CD4-positive, alpha-beta T cell treated with Interleukin-21 for 1 hour (primary cell): ENCODE measurements at regions not wholly inside any gene's neighbourhood (a gene's known extent, or its start where the extent isn't known, plus 50 kb on each side); places are given as distances from the start of the nearest gene placed in this dataset.

ENCODE experiments used
- DNase-seq: peaks from one replicate; pipeline ENCODE4 v3.0.0-alpha.2; 2020

- peak; percentile 46 for DNase-seq
These were observed 77.2 kb upstream of the BCOR start for GRCh38 chrX:40174854-40175510.

GRCh38 chrX:40174001-40174853 lies 76.5 kb upstream of the BCOR start:
- DNase-seq, result peak; percentile 71

GRCh38 chrX:40173143-40174000 lies 75.6 kb upstream of the BCOR start:
- no peak for DNase-seq

- DNase-seq, result no peak
These were observed 74.8 kb upstream of the BCOR start for GRCh38 chrX:40172401-40173142.

- peak; percentile 44 for DNase-seq
These were observed 74.0 kb upstream of the BCOR start for GRCh38 chrX:40171513-40172400.

- DNase-seq, result no peak
These were observed 73.2 kb upstream of the BCOR start for GRCh38 chrX:40170830-40171512.

GRCh38 chrX:40169193-40170101 lies 71.7 kb upstream of the BCOR start:
- DNase-seq, result peak; percentile 86

GRCh38 chrX:40168480-40169011 lies 70.8 kb upstream of the BCOR start:
- DNase-seq, result no peak

- no peak for DNase-seq
These were observed 70.2 kb upstream of the BCOR start for GRCh38 chrX:40167850-40168479.

- DNase-seq, result no peak
These were observed 69.6 kb upstream of the BCOR start for GRCh38 chrX:40167233-40167849.

GRCh38 chrX:40166582-40166981 lies 68.8 kb upstream of the BCOR start:
- no peak for DNase-seq

GRCh38 chrX:40165861-40166260 lies 68.1 kb upstream of the BCOR start:
- DNase-seq, result no peak

- DNase-seq, result no peak
These were observed 67.4 kb upstream of the BCOR start for GRCh38 chrX:40165206-40165605.

- no peak for DNase-seq
These were observed 67.0 kb upstream of the BCOR start for GRCh38 chrX:40164751-40165150.

GRCh38 chrX:40158036-40158706 lies 60.4 kb upstream of the BCOR start:
- DNase-seq, result peak; percentile 44

- no peak for DNase-seq
These were observed 59.7 kb upstream of the BCOR start for GRCh38 chrX:40157228-40158035.
